ENCODE measurements at regions not wholly inside any gene's neighbourhood (a gene's known extent, or its start where the extent isn't known, plus 50 kb on each side); places are given as distances from the start of the nearest gene placed in this dataset.
A peak's percentile ranks its signal among the peaks of the same experiment; 100 is the strongest.
"Not testable (repeated sequence)": the region's sequence is repeated elsewhere in the genome, so short reads cannot be mapped to it uniquely, and the experiment has no call there.

GRCh38 chr6:137581019-137581707 lies 87.0 kb upstream of the OLIG3 start:
- POLR2A ChIA-PET, result no interaction called here
- no peaks in the 10 kb centered on the region for H3K4me1 ChIP-seq (ENCODE audit: control insufficient read depth, insufficient read depth, low read length)
- intact Hi-C loops (cut with micrococcal nuclease; ENCODE audit: unreplicated experiment), result no loop called here
- H3K36me3 ChIP-seq (ENCODE audit: control insufficient read depth, insufficient read depth, low read length), result no peaks in the 10 kb centered on the region
- H3K9me3 ChIP-seq (ENCODE audit: control insufficient read depth, insufficient read depth, low read depth, low read length), result no peaks in the 10 kb centered on the region
- DNase-seq (ENCODE audit: low read depth, low spot score) (no peak), ATAC-seq (no peak)
- CTCF ChIA-PET, result no interaction called here
- no TSS peak for BruUV-seq (replicated peaks)
- H3K27ac ChIP-seq (ENCODE audit: low read length), result no peak overlapping the region
- TF ChIP-seq SIN3A (IDR thresholded peaks at IDR 0.05; ENCODE audit: borderline replicate concordance, insufficient read depth, low read depth, low read length), result no peak
- no peak for TF ChIP-seq POLR2AphosphoS5 (IDR thresholded peaks at IDR 0.05; ENCODE audit: low read depth, low read length)
- TF ChIP-seq REST (IDR thresholded peaks at IDR 0.05; ENCODE audit: insufficient read depth in 1 of 2, low read depth in 2 of 2, low read length in 1 of 2), result no peak
- TF ChIP-seq CTCF (IDR thresholded peaks at IDR 0.05), result no peak
- H3K4me3 ChIP-seq (ENCODE audit: low read depth in 2 of 2, low read length in 2 of 2), result no peak overlapping the region
- 0 out of 2 replicates have a peak, but pooled peaks cover 2% of the 10 kb centered on the region for H3K27me3 ChIP-seq (ENCODE audit: control insufficient read depth, insufficient read depth, low read length)
- in situ Hi-C loops (cut with HindIII; ENCODE audit: low pct_unique_long_range_greater_than_20kb, low sequenced_read_pairs), result no loop called here

- CTCF ChIA-PET; H3K36me3 ChIP-seq (ENCODE audit: control insufficient read depth, insufficient read depth, low read length); ATAC-seq; H3K4me1 ChIP-seq (ENCODE audit: control insufficient read depth, insufficient read depth, low read length); intact Hi-C loops (cut with micrococcal nuclease; ENCODE audit: unreplicated experiment); H3K27me3 ChIP-seq (ENCODE audit: control insufficient read depth, insufficient read depth, low read length); H3K4me3 ChIP-seq (ENCODE audit: low read depth in 2 of 2, low read length in 2 of 2); BruUV-seq (replicated peaks); H3K9me3 ChIP-seq (ENCODE audit: control insufficient read depth, insufficient read depth, low read depth, low read length); in situ Hi-C loops (cut with HindIII; ENCODE audit: low pct_unique_long_range_greater_than_20kb, low sequenced_read_pairs); POLR2A ChIA-PET; H3K27ac ChIP-seq (ENCODE audit: low read length); DNase-seq (ENCODE audit: low read depth, low spot score): not testable (repeated sequence)
Measured at GRCh38 chr6:137583519-137583918, 89.3 kb upstream of the OLIG3 start.

GRCh38 chr6:137588472-137588871 lies 94.3 kb upstream of the OLIG3 start:
- Histone ChIP-seq H3K4me3 (ENCODE audit: low read depth in 2 of 2, low read length in 2 of 2) (no peak overlapping the region), H3K4me1 (ENCODE audit: control insufficient read depth, insufficient read depth, low read length) (no peaks in the 10 kb centered on the region), H3K27me3 (ENCODE audit: control insufficient read depth, insufficient read depth, low read length) (peaks cover 5% of the 10 kb centered on the region), H3K27ac (ENCODE audit: low read length) (no peak overlapping the region), H3K36me3 (ENCODE audit: control insufficient read depth, insufficient read depth, low read length) (no peaks in the 10 kb centered on the region), H3K9me3 (ENCODE audit: control insufficient read depth, insufficient read depth, low read depth, low read length) (no peaks in the 10 kb centered on the region)
- in situ Hi-C loops (cut with HindIII; ENCODE audit: low pct_unique_long_range_greater_than_20kb, low sequenced_read_pairs) (no loop called here), intact Hi-C loops (cut with micrococcal nuclease; ENCODE audit: unreplicated experiment) (no loop called here)
- ATAC-seq (0 out of 2 replicates have a peak, but pooled peaks have one; percentile 21), DNase-seq (ENCODE audit: low read depth, low spot score) (no peak)
- no TSS peak for BruUV-seq (replicated peaks)
- CTCF ChIA-PET, result no interaction called here
- TF ChIP-seq TCF7L2 (IDR thresholded peaks at IDR 0.05; ENCODE audit: low read depth, low read length) (no peak), POLR2AphosphoS5 (IDR thresholded peaks at IDR 0.05; ENCODE audit: low read depth, low read length) (no peak), CTCF (IDR thresholded peaks at IDR 0.05) (no peak), SIN3A (IDR thresholded peaks at IDR 0.05; ENCODE audit: borderline replicate concordance, insufficient read depth, low read depth, low read length) (no peak), REST (IDR thresholded peaks at IDR 0.05; ENCODE audit: insufficient read depth in 1 of 2, low read depth in 2 of 2, low read length in 1 of 2) (no peak)
- POLR2A ChIA-PET, result no interaction called here

All from Panc1 (cell line).